Fibroblast of pulmonary artery (primary cell): ENCODE measurements at regions not wholly inside any gene's neighbourhood (a gene's known extent, or its start where the extent isn't known, plus 50 kb on each side); places are given as distances from the start of the nearest gene placed in this dataset.

Experiments used
- DNase-seq: peaks from one replicate; pipeline ENCODE4 v3.0.0-alpha.2; 2010; ENCODE audit warnings: low read depth
- H3K4me3 ChIP-seq: replicated peaks from 2 replicates; pipeline ENCODE4 v1.5.1; 2011; ENCODE audit warnings: low read depth, mild to moderate bottlenecking, control low read depth, low read length, moderate library complexity
- TF ChIP-seq, protein P1 (sequence below): IDR thresholded peaks from 2 replicates; pipeline ENCODE4 v1.5.1; 2011; ENCODE audit warnings: mild to moderate bottlenecking, control low read depth, low read length, inconsistent platforms; ENCODE audit errors: missing control alignments

DNA sequence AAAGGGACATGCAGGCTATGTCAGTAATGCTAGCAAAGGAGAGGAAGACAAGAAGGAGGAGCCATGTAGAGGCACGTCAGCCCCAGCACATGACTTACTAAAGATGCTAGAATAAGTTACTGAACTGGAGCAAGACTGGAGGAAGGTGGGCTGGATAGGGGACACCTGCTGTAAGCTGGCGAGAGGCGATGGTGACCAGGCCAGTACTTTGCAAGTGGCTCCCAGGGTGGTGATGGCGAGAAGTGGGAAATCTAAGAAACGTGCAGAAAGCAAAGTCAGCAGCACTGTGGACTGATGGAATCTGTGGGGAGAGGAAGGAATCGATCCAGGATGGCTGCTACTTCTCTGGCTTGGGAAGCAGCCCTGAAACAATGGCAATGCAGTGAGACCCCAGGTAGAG is 617.1 kb upstream of the ADAMTS16 start:
- H3K4me3 ChIP-seq: no peak overlapping the region
- TF ChIP-seq, protein P1, sequence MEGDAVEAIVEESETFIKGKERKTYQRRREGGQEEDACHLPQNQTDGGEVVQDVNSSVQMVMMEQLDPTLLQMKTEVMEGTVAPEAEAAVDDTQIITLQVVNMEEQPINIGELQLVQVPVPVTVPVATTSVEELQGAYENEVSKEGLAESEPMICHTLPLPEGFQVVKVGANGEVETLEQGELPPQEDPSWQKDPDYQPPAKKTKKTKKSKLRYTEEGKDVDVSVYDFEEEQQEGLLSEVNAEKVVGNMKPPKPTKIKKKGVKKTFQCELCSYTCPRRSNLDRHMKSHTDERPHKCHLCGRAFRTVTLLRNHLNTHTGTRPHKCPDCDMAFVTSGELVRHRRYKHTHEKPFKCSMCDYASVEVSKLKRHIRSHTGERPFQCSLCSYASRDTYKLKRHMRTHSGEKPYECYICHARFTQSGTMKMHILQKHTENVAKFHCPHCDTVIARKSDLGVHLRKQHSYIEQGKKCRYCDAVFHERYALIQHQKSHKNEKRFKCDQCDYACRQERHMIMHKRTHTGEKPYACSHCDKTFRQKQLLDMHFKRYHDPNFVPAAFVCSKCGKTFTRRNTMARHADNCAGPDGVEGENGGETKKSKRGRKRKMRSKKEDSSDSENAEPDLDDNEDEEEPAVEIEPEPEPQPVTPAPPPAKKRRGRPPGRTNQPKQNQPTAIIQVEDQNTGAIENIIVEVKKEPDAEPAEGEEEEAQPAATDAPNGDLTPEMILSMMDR: no peak
- no peak for DNase-seq

DNA sequence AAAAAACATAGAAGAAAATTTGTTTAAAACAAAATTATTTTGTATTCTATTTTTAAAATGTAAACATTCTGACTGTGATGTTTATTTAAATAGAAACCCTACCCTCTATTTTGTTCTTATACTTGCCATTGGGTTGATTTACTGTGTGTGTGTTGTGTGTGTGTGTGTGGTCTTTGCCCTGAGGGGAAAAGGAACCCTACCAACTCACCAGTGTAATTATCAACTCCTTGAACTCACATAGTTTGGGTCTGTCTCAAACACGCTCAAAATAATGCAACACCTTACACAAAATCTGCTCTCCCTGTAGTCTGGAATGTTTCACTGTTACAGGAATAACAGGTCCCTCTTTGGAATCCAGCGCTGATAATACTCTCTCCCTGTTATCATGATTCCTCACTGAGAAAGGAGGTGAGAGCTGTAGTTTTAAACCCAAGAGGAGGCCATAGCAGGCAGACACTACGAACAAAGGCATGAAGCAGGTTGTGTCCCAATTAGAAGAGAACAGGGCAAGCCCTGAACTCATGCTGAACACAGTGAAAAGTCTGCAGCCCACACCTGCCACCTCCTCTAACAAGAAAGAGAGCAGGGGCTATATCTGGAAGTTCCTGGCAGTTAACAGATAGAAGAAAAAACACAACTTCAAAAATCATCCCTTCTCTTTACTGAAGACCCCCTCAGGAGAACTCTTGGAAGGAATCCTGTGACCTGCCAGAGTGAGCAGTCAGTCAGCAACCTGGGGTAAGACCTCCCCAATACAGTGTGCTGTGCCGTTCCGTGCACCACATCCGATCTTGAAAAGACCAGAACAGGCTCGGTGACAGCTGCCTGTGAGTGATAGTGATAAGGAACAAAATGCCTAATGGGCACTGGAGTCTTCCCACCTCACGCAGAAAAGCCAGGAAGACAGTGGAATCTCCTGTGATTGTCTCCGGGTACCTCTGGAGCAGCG is 608.1 kb upstream of the ADAMTS16 start:
- TF ChIP-seq, protein P1: no peak
- DNase-seq: no peak
- no peak overlapping the region for H3K4me3 ChIP-seq

DNA sequence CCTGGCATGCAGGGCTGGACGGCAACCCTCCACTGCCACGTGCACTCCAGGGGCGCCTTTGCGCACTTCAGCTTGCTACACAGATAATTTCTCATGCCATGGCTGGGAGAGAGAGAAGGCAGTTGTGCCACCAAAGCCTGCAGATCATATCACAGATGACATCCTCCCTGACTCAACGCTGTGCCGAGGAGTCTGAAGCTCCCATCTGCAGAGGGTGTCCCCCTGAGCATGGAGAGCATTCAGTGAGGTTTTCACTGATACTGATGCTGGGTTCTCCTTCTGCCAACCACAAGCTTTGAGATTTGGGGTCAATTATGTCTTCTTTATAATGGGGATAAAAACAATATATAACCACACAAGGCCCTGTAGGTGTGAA is 607.4 kb upstream of the ADAMTS16 start:
- TF ChIP-seq, protein P1: no peak
- DNase-seq: no peak
- H3K4me3 ChIP-seq: no peak overlapping the region

DNA sequence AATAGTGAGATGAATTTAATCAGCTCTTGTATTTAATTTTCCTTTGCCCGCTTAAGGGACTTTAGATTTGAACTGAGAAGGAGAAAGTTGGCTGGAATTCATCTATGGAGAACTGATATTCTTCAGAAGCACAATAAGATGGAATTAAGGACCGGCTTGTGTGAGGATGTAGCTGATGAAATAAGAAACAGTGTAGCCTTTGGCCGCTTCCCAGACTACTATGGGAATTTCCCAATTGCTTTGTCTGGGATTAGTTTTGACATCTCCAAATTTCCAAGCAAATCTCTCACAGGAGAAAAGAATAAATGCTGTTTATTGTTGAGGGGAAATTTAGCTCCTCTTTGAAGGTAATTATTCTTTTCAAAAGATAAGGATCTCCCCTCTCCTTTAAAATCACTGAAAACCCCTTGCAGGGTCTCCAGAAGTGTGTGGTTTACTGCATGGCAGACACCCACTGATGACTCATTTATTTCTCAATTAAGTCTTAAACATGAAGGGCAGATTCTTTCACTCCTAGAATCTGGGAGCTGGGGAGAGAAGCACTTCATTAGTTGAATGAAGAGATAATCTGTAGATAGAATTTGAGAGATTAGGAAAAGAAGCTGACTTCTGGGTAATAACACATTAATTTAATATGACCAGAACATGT is 606.5 kb upstream of the ADAMTS16 start:
- DNase-seq: no peak
- TF ChIP-seq, protein P1: no peak
- no peak overlapping the region for H3K4me3 ChIP-seq

DNA sequence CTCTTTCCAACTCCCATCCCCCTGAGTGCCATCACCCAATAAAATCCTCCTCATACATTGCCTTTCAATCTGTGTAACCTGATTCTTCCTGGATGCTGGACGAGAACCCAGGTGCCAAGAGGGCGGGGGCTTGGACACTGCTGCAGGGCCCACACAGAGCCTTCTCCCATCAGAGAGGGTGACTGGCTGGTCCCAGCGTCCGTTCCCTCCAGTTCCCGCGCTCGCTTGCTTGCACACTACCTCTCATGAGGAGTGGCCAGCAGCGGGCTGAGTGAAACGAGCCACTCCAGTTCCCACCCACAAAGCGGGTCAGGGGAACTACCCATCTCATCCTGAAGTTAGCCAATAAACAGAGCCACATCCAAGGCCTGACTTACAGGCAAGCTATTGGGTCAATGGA is 602.6 kb upstream of the ADAMTS16 start:
- TF ChIP-seq, protein P1: no peak
- DNase-seq: no peak
- H3K4me3 ChIP-seq: no peak overlapping the region

DNA sequence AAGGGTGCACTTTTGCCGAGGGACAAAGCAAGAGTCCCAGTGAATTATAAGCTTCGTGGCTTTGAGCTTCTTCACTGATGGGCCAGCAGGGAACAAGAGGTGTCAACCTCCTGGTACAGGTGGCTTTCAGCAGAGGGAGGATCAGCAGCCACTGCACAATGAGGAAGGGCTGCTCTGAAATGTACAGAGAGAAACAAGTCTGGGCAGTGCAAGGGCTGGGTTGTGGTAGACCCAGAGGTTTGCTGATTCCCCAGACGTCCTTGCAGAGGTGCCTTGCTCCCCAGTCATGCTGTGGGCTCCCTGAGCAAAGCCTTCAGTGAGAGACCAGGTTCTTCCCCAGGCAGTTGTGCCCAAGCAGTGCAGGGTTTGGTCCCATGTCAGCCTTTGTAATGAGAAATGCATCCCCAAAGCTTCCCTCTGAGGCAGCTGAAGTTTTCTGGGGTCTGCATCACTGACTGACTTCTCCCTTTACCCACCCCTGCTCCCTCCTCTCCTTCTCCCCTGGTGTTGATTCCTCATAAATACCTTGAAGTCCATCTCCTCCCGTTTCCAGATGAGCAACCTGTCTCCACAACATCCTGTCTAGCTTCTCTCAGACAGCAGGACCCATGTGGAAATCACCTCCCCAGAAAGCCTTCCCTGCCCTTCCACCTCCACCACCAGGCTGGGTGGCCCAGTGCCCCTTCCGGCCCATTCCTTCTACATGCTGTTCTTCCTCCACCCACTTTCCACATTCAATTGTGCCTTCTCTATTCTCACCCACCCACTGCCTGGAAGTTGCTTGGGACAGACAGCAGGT is 599.6 kb upstream of the ADAMTS16 start:
- TF ChIP-seq, protein P1: no peak
- no peak for DNase-seq

More for the DNA sequence above, 599.6 kb upstream of the ADAMTS16 start:
- H3K4me3 ChIP-seq: no peak overlapping the region
